ENCODE measurements at regions not wholly inside any gene's neighbourhood (a gene's known extent, or its start where the extent isn't known, plus 50 kb on each side); places are given as distances from the start of the nearest gene placed in this dataset.
"Not testable (repeated sequence)": the region's sequence is repeated elsewhere in the genome, so short reads cannot be mapped to it uniquely, and the experiment has no call there.

GRCh38 chr2:115904516-115904915 lies 1462.1 kb downstream of the DPP10 start:
- no peak for DNase-seq

- DNase-seq = no peak
Observed at GRCh38 chr2:115908731-115909130, 1466.3 kb downstream of the DPP10 start.

GRCh38 chr2:115910270-115910669 lies 1467.8 kb downstream of the DPP10 start:
- DNase-seq = no peak

- DNase-seq = no peak
Observed at GRCh38 chr2:115913921-115914320, 1471.5 kb downstream of the DPP10 start.

GRCh38 chr2:115921541-115921940 lies 1479.1 kb downstream of the DPP10 start:
- no peak for DNase-seq

GRCh38 chr2:115939902-115940301 lies 1497.5 kb downstream of the DPP10 start:
- DNase-seq = no peak

- no peak for DNase-seq
Observed at GRCh38 chr2:115942800-115943199, 1500.4 kb downstream of the DPP10 start.

- no peak for DNase-seq
Observed at GRCh38 chr2:115946341-115946740, 1503.9 kb downstream of the DPP10 start.

GRCh38 chr2:115946891-115947290 lies 1504.5 kb downstream of the DPP10 start:
- DNase-seq = no peak

GRCh38 chr2:115976916-115977315 lies 1534.5 kb downstream of the DPP10 start:
- DNase-seq = no peak

GRCh38 chr2:115999039-115999438 lies 1556.6 kb downstream of the DPP10 start:
- no peak for DNase-seq

GRCh38 chr2:116023026-116023425 lies 1580.6 kb downstream of the DPP10 start:
- no peak for DNase-seq

- DNase-seq = not testable (repeated sequence)
Observed at GRCh38 chr2:116038758-116039157, 1596.3 kb downstream of the DPP10 start.

- DNase-seq = no peak
Observed at GRCh38 chr2:116042530-116042929, 1600.1 kb downstream of the DPP10 start.

GRCh38 chr2:116057538-116057937 lies 1615.1 kb downstream of the DPP10 start:
- no peak for DNase-seq

- DNase-seq = no peak
Observed at GRCh38 chr2:116061023-116061422, 1618.6 kb downstream of the DPP10 start.

- no peak for DNase-seq
Observed at GRCh38 chr2:116073731-116074130, 1631.3 kb downstream of the DPP10 start.

- no peak for DNase-seq
Observed at GRCh38 chr2:116074161-116074560, 1631.7 kb downstream of the DPP10 start.

GRCh38 chr2:116088236-116088635 lies 1645.8 kb downstream of the DPP10 start:
- no peak for DNase-seq

- no peak for DNase-seq
Observed at GRCh38 chr2:116094196-116094595, 1651.8 kb downstream of the DPP10 start.

- no peak for DNase-seq
Observed at GRCh38 chr2:116095636-116096035, 1653.2 kb downstream of the DPP10 start.

GRCh38 chr2:116098049-116098448 lies 1655.6 kb downstream of the DPP10 start:
- peak; percentile 7 for DNase-seq

GRCh38 chr2:116109471-116109870 lies 1667.0 kb downstream of the DPP10 start:
- DNase-seq = no peak

GRCh38 chr2:116117845-116118244 lies 1675.4 kb downstream of the DPP10 start:
- DNase-seq = no peak

- no peak for DNase-seq
Observed at GRCh38 chr2:116132833-116133232, 1681.7 kb upstream of the DDX18 start.

- DNase-seq = peak; percentile 86
Observed at GRCh38 chr2:116133381-116133942, 1681.0 kb upstream of the DDX18 start.
